ENCODE measurements at regions not wholly inside any gene's neighbourhood (a gene's known extent, or its start where the extent isn't known, plus 50 kb on each side); places are given as distances from the start of the nearest gene placed in this dataset.

DNA sequence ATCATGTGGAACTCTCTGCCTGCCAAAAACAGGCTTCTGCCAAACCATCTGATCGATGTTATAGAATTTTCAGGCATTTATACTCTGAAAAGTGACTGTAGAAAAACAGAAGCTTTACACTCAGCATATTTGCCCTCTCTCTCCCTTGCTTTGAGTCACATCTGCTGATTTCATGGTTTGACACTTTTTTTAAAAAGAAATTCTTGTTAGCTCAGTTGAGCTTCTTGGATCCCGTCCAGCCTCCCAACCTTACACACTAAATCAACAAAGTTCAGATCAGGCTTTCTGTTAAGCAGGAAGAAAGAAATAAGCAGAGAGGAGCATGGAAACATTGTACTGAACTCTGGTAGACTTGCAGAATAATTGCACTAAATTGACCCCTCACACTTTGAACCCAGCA is 193.6 kb upstream of the SEL1L start:
- H3K9ac ChIP-seq, result no peak overlapping the region
- H3K36me3 ChIP-seq, result no peaks in the 10 kb centered on the region
- H3K27me3 ChIP-seq, result no peaks in the 10 kb centered on the region
- no peak for TF ChIP-seq Cebpa-rat (IDR thresholded peaks at IDR 0.05)
- H3K4me2 ChIP-seq, result no peak overlapping the region
- H3K27ac ChIP-seq, result no peak overlapping the region
- no peak overlapping the region for H3K4me3 ChIP-seq
- no peaks in the 10 kb centered on the region for H3K9me3 ChIP-seq (replicated peaks in 1 of 11)
- H4K20me1 ChIP-seq, result no peaks in the 10 kb centered on the region
- H3K4me1 ChIP-seq, result peaks cover 0 to 6% (median 0%) of the 10 kb centered on the region in 10 experiments; a peak in 1 of 20 replicates

GRCh38 chr14:81728447-81728846 is 194.8 kb upstream of the SEL1L start:
- Histone ChIP-seq H3K27me3 (no peaks in the 10 kb centered on the region), H3K4me1 (peaks cover 0 to 6% (median 0%) of the 10 kb centered on the region in 10 experiments; a peak in 1 of 20 replicates), H4K20me1 (no peaks in the 10 kb centered on the region), H3K9ac (no peak overlapping the region), H3K4me3 (no peak overlapping the region), H3K9me3 (replicated peaks in 1 of 11) (no peaks in the 10 kb centered on the region), H3K27ac (no peak overlapping the region), H3K4me2 (no peak overlapping the region), H3K36me3 (no peaks in the 10 kb centered on the region)
- TF ChIP-seq Cebpa-rat (IDR thresholded peaks at IDR 0.05), result no peak

DNA sequence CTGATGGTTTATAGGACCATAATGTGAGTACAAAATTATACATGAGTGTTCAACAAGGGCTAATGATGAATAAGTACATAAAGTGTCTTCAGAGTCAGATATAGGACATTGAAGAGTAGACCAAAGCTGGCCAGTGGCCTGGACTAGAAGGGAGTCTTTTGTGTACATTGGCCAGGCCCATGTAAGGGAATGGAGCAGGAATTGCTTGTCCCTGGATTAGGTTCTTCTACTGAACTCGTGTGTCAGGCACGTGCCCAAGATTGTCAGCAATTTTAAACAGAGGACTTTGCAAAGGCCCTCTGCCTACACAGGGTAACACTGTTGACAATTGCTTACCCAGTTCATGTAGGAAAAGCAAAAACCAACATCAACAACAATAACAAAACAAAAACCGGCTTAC is 196.0 kb upstream of the SEL1L start:
- Histone ChIP-seq H4K20me1 (no peaks in the 10 kb centered on the region), H3K27me3 (no peaks in the 10 kb centered on the region), H3K4me2 (no peak overlapping the region), H3K36me3 (no peaks in the 10 kb centered on the region), H3K9ac (no peak overlapping the region), H3K4me3 (no peak overlapping the region), H3K9me3 (replicated peaks in 1 of 11) (peaks cover 0 to 7% (median 0%) of the 10 kb centered on the region in 11 experiments; a peak in 1 of 22 replicates), H3K4me1 (no peaks in the 10 kb centered on the region), H3K27ac (no peak overlapping the region)
- no peak for TF ChIP-seq Cebpa-rat (IDR thresholded peaks at IDR 0.05)

- no peak for TF ChIP-seq Cebpa-rat (IDR thresholded peaks at IDR 0.05)
- Histone ChIP-seq H3K36me3 (no peaks in the 10 kb centered on the region), H3K9me3 (replicated peaks in 1 of 11) (peaks cover 0 to 7% (median 0%) of the 10 kb centered on the region in 11 experiments; a peak in 1 of 22 replicates), H3K4me1 (no peaks in the 10 kb centered on the region), H4K20me1 (no peaks in the 10 kb centered on the region), H3K27ac (no peak overlapping the region), H3K4me2 (no peak overlapping the region), H3K9ac (no peak overlapping the region), H3K4me3 (no peak overlapping the region), H3K27me3 (no peaks in the 10 kb centered on the region)
Measured at GRCh38 chr14:81737938-81738337, 204.3 kb upstream of the SEL1L start.

GRCh38 chr14:81738946-81739659 is 205.4 kb upstream of the SEL1L start:
- Histone ChIP-seq H3K36me3 (no peaks in the 10 kb centered on the region), H3K27ac (no peak overlapping the region), H4K20me1 (no peaks in the 10 kb centered on the region), H3K4me2 (no peak overlapping the region), H3K9ac (no peak overlapping the region), H3K27me3 (no peaks in the 10 kb centered on the region), H3K4me3 (no peak overlapping the region), H3K4me1 (no peaks in the 10 kb centered on the region), H3K9me3 (replicated peaks in 1 of 11) (peaks cover 0 to 3% (median 0%) of the 10 kb centered on the region in 11 experiments; a peak in 1 of 22 replicates)
- no peak for TF ChIP-seq Cebpa-rat (IDR thresholded peaks at IDR 0.05)

DNA sequence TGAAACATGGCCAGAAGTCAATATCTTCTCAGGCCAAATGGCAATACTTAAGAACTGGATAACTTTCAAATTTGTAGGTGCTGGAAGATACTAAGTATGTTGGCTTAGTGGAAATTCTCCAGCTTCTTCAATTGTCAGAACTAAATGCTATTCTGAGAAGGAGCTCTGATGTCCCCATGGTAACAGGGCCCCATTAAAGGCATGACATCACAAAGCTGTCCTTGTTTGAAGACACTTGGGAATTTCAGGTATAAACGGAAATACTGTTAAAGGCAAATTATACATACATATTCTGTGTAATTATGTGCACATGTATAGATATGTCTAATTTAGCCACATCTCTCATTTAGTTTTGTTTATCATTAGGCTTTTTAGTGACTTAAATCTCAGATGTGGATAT is 210.0 kb upstream of the SEL1L start:
- no peaks in the 10 kb centered on the region for H4K20me1 ChIP-seq
- H3K27me3 ChIP-seq, result no peaks in the 10 kb centered on the region
- no peak overlapping the region for H3K4me2 ChIP-seq
- no peaks in the 10 kb centered on the region for H3K36me3 ChIP-seq
- H3K4me1 ChIP-seq, result no peaks in the 10 kb centered on the region
- H3K27ac ChIP-seq, result no peak overlapping the region
- H3K4me3 ChIP-seq, result no peak overlapping the region
- no peak overlapping the region for H3K9ac ChIP-seq
- no peak for TF ChIP-seq Cebpa-rat (IDR thresholded peaks at IDR 0.05)
- no peaks in the 10 kb centered on the region for H3K9me3 ChIP-seq (replicated peaks in 1 of 11)

- H3K4me3 ChIP-seq, result no peak overlapping the region
- no peak overlapping the region for H3K9ac ChIP-seq
- H3K27me3 ChIP-seq, result no peaks in the 10 kb centered on the region
- H3K4me1 ChIP-seq, result 0 out of 20 replicates have a peak, but pooled peaks cover 0 to 4% (median 0%) of the 10 kb centered on the region in 10 experiments
- no peaks in the 10 kb centered on the region for H4K20me1 ChIP-seq
- H3K36me3 ChIP-seq, result no peaks in the 10 kb centered on the region
- no peak overlapping the region for H3K27ac ChIP-seq
- no peak overlapping the region for H3K4me2 ChIP-seq
- no peaks in the 10 kb centered on the region for H3K9me3 ChIP-seq (replicated peaks in 1 of 11)
- TF ChIP-seq Cebpa-rat (IDR thresholded peaks at IDR 0.05), result no peak
Measured at GRCh38 chr14:81751198-81751597, 217.5 kb upstream of the SEL1L start.

GRCh38 chr14:81759541-81759940 is 225.9 kb upstream of the SEL1L start:
- peaks cover 0 to 12% (median 6%) of the 10 kb centered on the region in 11 experiments; a peak in 11 of 22 replicates for H3K9me3 ChIP-seq (replicated peaks in 1 of 11)
- no peaks in the 10 kb centered on the region for H3K27me3 ChIP-seq
- H3K4me1 ChIP-seq, result no peaks in the 10 kb centered on the region
- H3K9ac ChIP-seq, result no peak overlapping the region
- H3K36me3 ChIP-seq, result no peaks in the 10 kb centered on the region
- no peak overlapping the region for H3K27ac ChIP-seq
- no peak overlapping the region for H3K4me3 ChIP-seq
- H3K4me2 ChIP-seq, result no peak overlapping the region
- no peak for TF ChIP-seq Cebpa-rat (IDR thresholded peaks at IDR 0.05)
- H4K20me1 ChIP-seq, result no peaks in the 10 kb centered on the region

- Histone ChIP-seq H3K36me3 (no peaks in the 10 kb centered on the region), H3K27me3 (no peaks in the 10 kb centered on the region), H3K4me3 (no peak overlapping the region), H3K9me3 (replicated peaks in 1 of 11) (no peaks in the 10 kb centered on the region), H3K9ac (no peak overlapping the region), H3K4me2 (peak overlapping the region in 4 of 11 experiments; percentile 34 to 46 (median 38); a peak in 5 of 22 replicates), H3K4me1 (peaks cover 5 to 36% (median 14%) of the 10 kb centered on the region in 10 experiments; a peak in 19 of 20 replicates), H3K27ac (peak overlapping the region in 4 of 11 experiments; percentile 0 to 52 (median 24); a peak in 2 of 22 replicates), H4K20me1 (no peaks in the 10 kb centered on the region)
- no peak for TF ChIP-seq Cebpa-rat (IDR thresholded peaks at IDR 0.05)
Measured at GRCh38 chr14:81765651-81766275, 232.1 kb upstream of the SEL1L start.

Data from BLaER1 treated with 17β-estradiol and CSF1 and Interleukin-3, amounts not matched to agents 10 nM and 100 nM (cell line).